ENCODE measurements at regions not wholly inside any gene's neighbourhood (a gene's known extent, or its start where the extent isn't known, plus 50 kb on each side); places are given as distances from the start of the nearest gene placed in this dataset.
"Not testable (repeated sequence)": the region's sequence is repeated elsewhere in the genome, so short reads cannot be mapped to it uniquely, and the experiment has no call there.

DNA sequence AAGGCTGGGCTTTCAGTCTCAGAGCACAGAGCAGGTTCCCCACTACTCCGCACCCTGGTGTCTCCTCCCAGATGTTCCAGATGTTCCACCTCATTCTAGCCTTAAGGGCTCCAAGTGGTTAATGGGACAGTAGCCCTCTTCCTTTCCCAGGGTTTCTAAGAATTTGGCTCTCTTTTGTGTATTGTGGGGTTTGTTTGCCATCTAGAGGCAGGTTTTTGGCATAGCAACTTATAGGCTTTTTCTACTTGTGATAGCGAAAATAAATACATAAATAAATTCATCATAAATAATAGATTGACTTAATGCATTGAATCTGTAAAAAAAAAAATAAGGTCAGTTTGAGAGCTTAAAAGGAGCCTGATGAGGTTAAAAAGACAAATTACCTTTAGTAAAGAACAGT lies 86.1 kb upstream of the XKR3 start:
- H3K27ac ChIP-seq (ENCODE audit: low read length in 2 of 2); H4K20me1 ChIP-seq (ENCODE audit: control insufficient read depth, insufficient read depth, low read length, poor library complexity, severe bottlenecking); H3K9me3 ChIP-seq (ENCODE audit: control extremely low read depth in 1 of 3, control insufficient read depth in 2 of 3, insufficient read depth in 1 of 3, low read length in 2 of 3); H2AFZ ChIP-seq (ENCODE audit: insufficient read depth, low read depth, low read length, poor library complexity, severe bottlenecking); H3K9me3 Mint-ChIP-seq (ENCODE audit: insufficient read depth); H3K9ac ChIP-seq (ENCODE audit: low read length); H3K4me1 ChIP-seq (ENCODE audit: control insufficient read depth in 2 of 2, insufficient read depth in 2 of 2, low read length in 2 of 2); H3K27ac Mint-ChIP-seq; CTCF ChIA-PET; H3K79me2 ChIP-seq (ENCODE audit: control insufficient read depth, insufficient read depth, low read length); H3K4me2 ChIP-seq (replicated peaks; ENCODE audit: low read depth, low read length, poor library complexity, severe bottlenecking); H3K36me3 ChIP-seq (replicated peaks in 1 of 2; ENCODE audit: control extremely low read depth in 1 of 2, control insufficient read depth in 1 of 2, extremely low read depth in 1 of 2, insufficient read depth in 2 of 2, low read length in 1 of 2); H3K4me1 Mint-ChIP-seq; intact Hi-C loops (cut with micrococcal nuclease); ATAC-seq (ENCODE audit: low read depth); H3K27me3 ChIP-seq (replicated peaks in 1 of 4; ENCODE audit: control extremely low read depth in 1 of 4, control insufficient read depth in 3 of 4, insufficient read depth in 4 of 4, low read length in 3 of 4); POLR2A ChIA-PET; H3K4me3 Mint-ChIP-seq; H3K4me3 ChIP-seq (ENCODE audit: control extremely low read depth in 1 of 5, extremely low read depth in 1 of 5, insufficient read depth in 1 of 5, low read depth in 2 of 5, low read length in 4 of 5); DNase-seq: not testable (repeated sequence)
- TF ChIP-seq, protein P1, sequence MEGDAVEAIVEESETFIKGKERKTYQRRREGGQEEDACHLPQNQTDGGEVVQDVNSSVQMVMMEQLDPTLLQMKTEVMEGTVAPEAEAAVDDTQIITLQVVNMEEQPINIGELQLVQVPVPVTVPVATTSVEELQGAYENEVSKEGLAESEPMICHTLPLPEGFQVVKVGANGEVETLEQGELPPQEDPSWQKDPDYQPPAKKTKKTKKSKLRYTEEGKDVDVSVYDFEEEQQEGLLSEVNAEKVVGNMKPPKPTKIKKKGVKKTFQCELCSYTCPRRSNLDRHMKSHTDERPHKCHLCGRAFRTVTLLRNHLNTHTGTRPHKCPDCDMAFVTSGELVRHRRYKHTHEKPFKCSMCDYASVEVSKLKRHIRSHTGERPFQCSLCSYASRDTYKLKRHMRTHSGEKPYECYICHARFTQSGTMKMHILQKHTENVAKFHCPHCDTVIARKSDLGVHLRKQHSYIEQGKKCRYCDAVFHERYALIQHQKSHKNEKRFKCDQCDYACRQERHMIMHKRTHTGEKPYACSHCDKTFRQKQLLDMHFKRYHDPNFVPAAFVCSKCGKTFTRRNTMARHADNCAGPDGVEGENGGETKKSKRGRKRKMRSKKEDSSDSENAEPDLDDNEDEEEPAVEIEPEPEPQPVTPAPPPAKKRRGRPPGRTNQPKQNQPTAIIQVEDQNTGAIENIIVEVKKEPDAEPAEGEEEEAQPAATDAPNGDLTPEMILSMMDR (IDR thresholded peaks at IDR 0.05): peak; percentile 47
- no CpG with 5 or more reads among the region's 2 CpGs for WGBS (ENCODE audit: insufficient coverage)
- H3K27me3 Mint-ChIP-seq: peaks cover 18% of the 10 kb centered on the region

DNA sequence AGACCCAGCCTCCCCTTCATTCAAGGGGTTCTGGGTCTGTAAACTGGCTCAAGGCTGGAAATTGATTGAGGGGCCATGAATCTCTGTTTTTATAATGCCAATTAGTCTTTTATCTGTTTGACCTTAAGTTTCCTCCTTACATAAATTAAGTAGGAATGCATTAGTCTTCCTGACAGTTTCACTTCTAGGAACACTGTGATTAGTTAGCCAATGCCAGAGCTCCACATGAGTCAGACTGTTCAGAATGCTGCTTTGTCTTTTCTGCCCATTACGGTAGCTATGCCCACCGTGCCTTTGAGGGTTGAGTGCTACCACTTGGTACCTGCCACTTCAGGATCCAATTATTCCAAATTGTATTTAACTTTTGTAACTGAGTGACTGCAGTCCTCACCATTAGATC lies 76.8 kb upstream of the XKR3 start:
- H3K9me3 Mint-ChIP-seq (ENCODE audit: insufficient read depth); H3K27me3 ChIP-seq (replicated peaks in 1 of 4; ENCODE audit: control extremely low read depth in 1 of 4, control insufficient read depth in 3 of 4, insufficient read depth in 4 of 4, low read length in 3 of 4); H3K4me3 Mint-ChIP-seq; H3K4me1 Mint-ChIP-seq; H3K27ac ChIP-seq (ENCODE audit: low read length in 2 of 2); H4K20me1 ChIP-seq (ENCODE audit: control insufficient read depth, insufficient read depth, low read length, poor library complexity, severe bottlenecking); H3K9ac ChIP-seq (ENCODE audit: low read length); H3K4me3 ChIP-seq (ENCODE audit: control extremely low read depth in 1 of 5, extremely low read depth in 1 of 5, insufficient read depth in 1 of 5, low read depth in 2 of 5, low read length in 4 of 5); CTCF ChIA-PET; H3K27ac Mint-ChIP-seq; H2AFZ ChIP-seq (ENCODE audit: insufficient read depth, low read depth, low read length, poor library complexity, severe bottlenecking); POLR2A ChIA-PET; H3K79me2 ChIP-seq (ENCODE audit: control insufficient read depth, insufficient read depth, low read length); H3K9me3 ChIP-seq (ENCODE audit: control extremely low read depth in 1 of 3, control insufficient read depth in 2 of 3, insufficient read depth in 1 of 3, low read length in 2 of 3); H3K27me3 Mint-ChIP-seq; intact Hi-C loops (cut with micrococcal nuclease); ATAC-seq (ENCODE audit: low read depth); H3K36me3 ChIP-seq (replicated peaks in 1 of 2; ENCODE audit: control extremely low read depth in 1 of 2, control insufficient read depth in 1 of 2, extremely low read depth in 1 of 2, insufficient read depth in 2 of 2, low read length in 1 of 2); H3K4me2 ChIP-seq (replicated peaks; ENCODE audit: low read depth, low read length, poor library complexity, severe bottlenecking); H3K4me1 ChIP-seq (ENCODE audit: control insufficient read depth in 2 of 2, insufficient read depth in 2 of 2, low read length in 2 of 2); DNase-seq: not testable (repeated sequence)
- WGBS (ENCODE audit: insufficient coverage): 100% methylated on average over 1 of the region's 2 CpGs

DNA sequence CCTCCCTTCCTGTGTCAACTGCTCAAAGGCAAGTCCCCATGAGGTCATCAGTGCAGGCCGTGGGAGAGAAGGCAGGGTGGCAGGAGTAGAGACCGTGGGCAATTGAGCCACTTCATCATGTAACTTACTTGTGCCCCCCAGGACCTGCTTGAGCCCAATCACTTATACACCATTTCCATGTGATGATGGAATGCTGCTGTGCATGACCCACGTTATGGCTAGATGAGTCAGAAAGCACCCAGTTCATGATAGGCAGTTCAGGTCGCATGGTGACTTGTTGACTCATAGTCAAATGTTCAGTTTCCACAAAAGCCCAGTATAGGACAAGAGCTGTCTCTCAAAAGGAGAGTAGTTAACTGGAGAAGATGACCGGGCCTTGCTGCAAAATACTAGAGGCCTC lies 76.4 kb upstream of the XKR3 start:
- H3K4me1 Mint-ChIP-seq: not testable (repeated sequence)
- WGBS (ENCODE audit: insufficient coverage): no CpG with 5 or more reads among the region's 5 CpGs

DNA sequence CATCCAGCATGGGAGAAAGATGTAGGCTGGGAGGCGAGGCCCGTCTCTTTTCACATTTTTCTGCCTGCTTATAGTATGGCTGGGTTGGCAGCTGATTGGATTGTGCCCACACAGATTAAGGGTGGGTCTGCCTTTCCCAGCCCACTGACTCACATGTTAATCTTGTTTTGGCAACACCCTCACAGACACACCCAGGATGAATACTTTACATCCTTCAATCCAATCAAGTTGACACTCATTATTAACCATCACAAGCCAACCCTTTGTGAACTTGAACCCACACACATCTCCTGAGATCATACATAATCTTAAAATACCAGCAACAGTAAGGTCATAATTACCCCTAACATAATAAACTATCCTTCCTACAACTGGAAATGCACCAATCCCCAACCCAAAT lies 74.1 kb upstream of the XKR3 start:
- H3K27me3 ChIP-seq (replicated peaks in 1 of 4; ENCODE audit: control extremely low read depth in 1 of 4, control insufficient read depth in 3 of 4, insufficient read depth in 4 of 4, low read length in 3 of 4); POLR2A ChIA-PET: not testable (repeated sequence)

More for the DNA sequence above, 76.4 kb upstream of the XKR3 start:
- H3K27ac ChIP-seq (ENCODE audit: low read length in 2 of 2); H3K27me3 Mint-ChIP-seq; H3K27ac Mint-ChIP-seq; DNase-seq; H3K9me3 ChIP-seq (ENCODE audit: control extremely low read depth in 1 of 3, control insufficient read depth in 2 of 3, insufficient read depth in 1 of 3, low read length in 2 of 3); H4K20me1 ChIP-seq (ENCODE audit: control insufficient read depth, insufficient read depth, low read length, poor library complexity, severe bottlenecking); H3K36me3 ChIP-seq (replicated peaks in 1 of 2; ENCODE audit: control extremely low read depth in 1 of 2, control insufficient read depth in 1 of 2, extremely low read depth in 1 of 2, insufficient read depth in 2 of 2, low read length in 1 of 2); intact Hi-C loops (cut with micrococcal nuclease); ATAC-seq (ENCODE audit: low read depth); H3K79me2 ChIP-seq (ENCODE audit: control insufficient read depth, insufficient read depth, low read length); H3K9me3 Mint-ChIP-seq (ENCODE audit: insufficient read depth); CTCF ChIA-PET; H3K9ac ChIP-seq (ENCODE audit: low read length); H3K4me3 Mint-ChIP-seq; H3K4me3 ChIP-seq (ENCODE audit: control extremely low read depth in 1 of 5, extremely low read depth in 1 of 5, insufficient read depth in 1 of 5, low read depth in 2 of 5, low read length in 4 of 5); H2AFZ ChIP-seq (ENCODE audit: insufficient read depth, low read depth, low read length, poor library complexity, severe bottlenecking); POLR2A ChIA-PET; H3K27me3 ChIP-seq (replicated peaks in 1 of 4; ENCODE audit: control extremely low read depth in 1 of 4, control insufficient read depth in 3 of 4, insufficient read depth in 4 of 4, low read length in 3 of 4); H3K4me2 ChIP-seq (replicated peaks; ENCODE audit: low read depth, low read length, poor library complexity, severe bottlenecking); H3K4me1 ChIP-seq (ENCODE audit: control insufficient read depth in 2 of 2, insufficient read depth in 2 of 2, low read length in 2 of 2): not testable (repeated sequence)

More for the DNA sequence above, 74.1 kb upstream of the XKR3 start:
- H3K4me3 Mint-ChIP-seq; H3K27me3 Mint-ChIP-seq; H3K4me3 ChIP-seq (ENCODE audit: control extremely low read depth in 1 of 5, extremely low read depth in 1 of 5, insufficient read depth in 1 of 5, low read depth in 2 of 5, low read length in 4 of 5); intact Hi-C loops (cut with micrococcal nuclease); H3K27ac ChIP-seq (ENCODE audit: low read length in 2 of 2); H3K9me3 ChIP-seq (ENCODE audit: control extremely low read depth in 1 of 3, control insufficient read depth in 2 of 3, insufficient read depth in 1 of 3, low read length in 2 of 3); CTCF ChIA-PET; H3K4me1 Mint-ChIP-seq; H3K4me2 ChIP-seq (replicated peaks; ENCODE audit: low read depth, low read length, poor library complexity, severe bottlenecking); H3K4me1 ChIP-seq (ENCODE audit: control insufficient read depth in 2 of 2, insufficient read depth in 2 of 2, low read length in 2 of 2); H2AFZ ChIP-seq (ENCODE audit: insufficient read depth, low read depth, low read length, poor library complexity, severe bottlenecking); H3K36me3 ChIP-seq (replicated peaks in 1 of 2; ENCODE audit: control extremely low read depth in 1 of 2, control insufficient read depth in 1 of 2, extremely low read depth in 1 of 2, insufficient read depth in 2 of 2, low read length in 1 of 2); DNase-seq; H3K79me2 ChIP-seq (ENCODE audit: control insufficient read depth, insufficient read depth, low read length); ATAC-seq (ENCODE audit: low read depth); H4K20me1 ChIP-seq (ENCODE audit: control insufficient read depth, insufficient read depth, low read length, poor library complexity, severe bottlenecking); H3K27ac Mint-ChIP-seq; H3K9me3 Mint-ChIP-seq (ENCODE audit: insufficient read depth); H3K9ac ChIP-seq (ENCODE audit: low read length): not testable (repeated sequence)
- no CpG with 5 or more reads among the region's 2 CpGs for WGBS (ENCODE audit: insufficient coverage)

Data from B cell (primary cell).